HL-60 (cell line): ENCODE measurements at regions not wholly inside any gene's neighbourhood (a gene's known extent, or its start where the extent isn't known, plus 50 kb on each side); places are given as distances from the start of the nearest gene placed in this dataset.

Experiments used
- DNase-seq, 2 experiments: peaks; one replicate each; pipeline ENCODE4 v3.0.0-alpha.2; 2010 to 2020; ENCODE audit warnings: low read depth in 1 of 2, low spot score in 1 of 2
- H3K27ac ChIP-seq: fragments of 250-450 bp; sonication (Bioruptor Pico); replicated peaks from 2 replicates; pipeline ENCODE4 v1.5.1; 2020; ENCODE audit warnings: mild to moderate bottlenecking, moderate library complexity
- H3K27me3 ChIP-seq: fragments of 250-450 bp; sonication (Bioruptor Pico); 2 replicates; pipeline ENCODE4 v1.5.1; 2021; ENCODE audit warnings: mild to moderate bottlenecking, moderate library complexity; ENCODE audit not compliant: insufficient read depth, poor library complexity, severe bottlenecking
- H3K4me3 ChIP-seq: replicated peaks from 2 replicates; pipeline ENCODE4 v1.5.1; 2011; ENCODE audit warnings: mild to moderate bottlenecking, control low read depth, low read length; ENCODE audit not compliant: insufficient read depth
- GABPA ChIP-seq: IDR thresholded peaks from 2 replicates; pipeline ENCODE4 v1.6.1; 2012; ENCODE audit warnings: low read depth
- POLR2AphosphoS5 ChIP-seq: IDR thresholded peaks from 2 replicates; pipeline ENCODE4 v1.6.1; 2012; ENCODE audit warnings: low read depth
- SPI1 ChIP-seq: IDR thresholded peaks from 2 replicates; pipeline ENCODE4 v1.6.1; 2012; ENCODE audit warnings: low read depth, mild to moderate bottlenecking, borderline replicate concordance
- TF ChIP-seq, protein P1 (sequence below): IDR thresholded peaks from 2 replicates; pipeline ENCODE4 v1.6.1; 2012; ENCODE audit warnings: low read depth; ENCODE audit not compliant: insufficient replicate concordance
- TF ChIP-seq, protein P2 (sequence below): IDR thresholded peaks from one replicate; pipeline ENCODE4 v1.5.1; 2011; ENCODE audit warnings: low read length, control low read depth, inconsistent platforms; ENCODE audit not compliant: insufficient read depth

GRCh38 chr12:81968421-81968820 is 209.3 kb upstream of the PPFIA2 start:
- TF ChIP-seq, protein P1, sequence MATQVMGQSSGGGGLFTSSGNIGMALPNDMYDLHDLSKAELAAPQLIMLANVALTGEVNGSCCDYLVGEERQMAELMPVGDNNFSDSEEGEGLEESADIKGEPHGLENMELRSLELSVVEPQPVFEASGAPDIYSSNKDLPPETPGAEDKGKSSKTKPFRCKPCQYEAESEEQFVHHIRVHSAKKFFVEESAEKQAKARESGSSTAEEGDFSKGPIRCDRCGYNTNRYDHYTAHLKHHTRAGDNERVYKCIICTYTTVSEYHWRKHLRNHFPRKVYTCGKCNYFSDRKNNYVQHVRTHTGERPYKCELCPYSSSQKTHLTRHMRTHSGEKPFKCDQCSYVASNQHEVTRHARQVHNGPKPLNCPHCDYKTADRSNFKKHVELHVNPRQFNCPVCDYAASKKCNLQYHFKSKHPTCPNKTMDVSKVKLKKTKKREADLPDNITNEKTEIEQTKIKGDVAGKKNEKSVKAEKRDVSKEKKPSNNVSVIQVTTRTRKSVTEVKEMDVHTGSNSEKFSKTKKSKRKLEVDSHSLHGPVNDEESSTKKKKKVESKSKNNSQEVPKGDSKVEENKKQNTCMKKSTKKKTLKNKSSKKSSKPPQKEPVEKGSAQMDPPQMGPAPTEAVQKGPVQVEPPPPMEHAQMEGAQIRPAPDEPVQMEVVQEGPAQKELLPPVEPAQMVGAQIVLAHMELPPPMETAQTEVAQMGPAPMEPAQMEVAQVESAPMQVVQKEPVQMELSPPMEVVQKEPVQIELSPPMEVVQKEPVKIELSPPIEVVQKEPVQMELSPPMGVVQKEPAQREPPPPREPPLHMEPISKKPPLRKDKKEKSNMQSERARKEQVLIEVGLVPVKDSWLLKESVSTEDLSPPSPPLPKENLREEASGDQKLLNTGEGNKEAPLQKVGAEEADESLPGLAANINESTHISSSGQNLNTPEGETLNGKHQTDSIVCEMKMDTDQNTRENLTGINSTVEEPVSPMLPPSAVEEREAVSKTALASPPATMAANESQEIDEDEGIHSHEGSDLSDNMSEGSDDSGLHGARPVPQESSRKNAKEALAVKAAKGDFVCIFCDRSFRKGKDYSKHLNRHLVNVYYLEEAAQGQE, result no peak
- no peak for TF ChIP-seq SPI1
- no peak for TF ChIP-seq GABPA
- TF ChIP-seq, protein P2, sequence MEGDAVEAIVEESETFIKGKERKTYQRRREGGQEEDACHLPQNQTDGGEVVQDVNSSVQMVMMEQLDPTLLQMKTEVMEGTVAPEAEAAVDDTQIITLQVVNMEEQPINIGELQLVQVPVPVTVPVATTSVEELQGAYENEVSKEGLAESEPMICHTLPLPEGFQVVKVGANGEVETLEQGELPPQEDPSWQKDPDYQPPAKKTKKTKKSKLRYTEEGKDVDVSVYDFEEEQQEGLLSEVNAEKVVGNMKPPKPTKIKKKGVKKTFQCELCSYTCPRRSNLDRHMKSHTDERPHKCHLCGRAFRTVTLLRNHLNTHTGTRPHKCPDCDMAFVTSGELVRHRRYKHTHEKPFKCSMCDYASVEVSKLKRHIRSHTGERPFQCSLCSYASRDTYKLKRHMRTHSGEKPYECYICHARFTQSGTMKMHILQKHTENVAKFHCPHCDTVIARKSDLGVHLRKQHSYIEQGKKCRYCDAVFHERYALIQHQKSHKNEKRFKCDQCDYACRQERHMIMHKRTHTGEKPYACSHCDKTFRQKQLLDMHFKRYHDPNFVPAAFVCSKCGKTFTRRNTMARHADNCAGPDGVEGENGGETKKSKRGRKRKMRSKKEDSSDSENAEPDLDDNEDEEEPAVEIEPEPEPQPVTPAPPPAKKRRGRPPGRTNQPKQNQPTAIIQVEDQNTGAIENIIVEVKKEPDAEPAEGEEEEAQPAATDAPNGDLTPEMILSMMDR, result no peak
- no peak for TF ChIP-seq POLR2AphosphoS5
- Histone ChIP-seq H3K27me3 (peaks cover 2% of the 10 kb centered on the region), H3K27ac (no peak overlapping the region), H3K4me3 (no peak overlapping the region)
- DNase-seq, result no peak

DNA sequence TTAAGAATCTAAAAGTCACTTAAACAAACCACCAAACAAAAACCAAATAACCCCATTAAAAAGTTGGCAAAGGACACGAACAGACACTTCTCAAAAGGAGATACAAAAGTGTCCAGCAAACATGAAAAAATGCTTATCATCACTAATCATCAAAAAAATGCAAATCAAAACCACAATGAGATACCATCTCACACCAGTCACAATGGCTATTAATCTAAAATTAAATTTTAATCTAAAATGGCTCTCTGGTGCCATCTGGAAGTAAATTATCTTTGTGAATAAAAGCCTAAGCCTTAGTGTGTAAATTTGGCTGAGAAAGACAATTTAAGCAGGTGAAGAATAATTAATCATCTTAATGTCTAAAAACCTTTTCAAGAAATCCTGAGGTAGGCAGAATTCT is 204.5 kb upstream of the PPFIA2 start:
- TF ChIP-seq, protein P1, result no peak
- TF ChIP-seq, protein P2, result no peak
- TF ChIP-seq SPI1, result no peak
- no peak for TF ChIP-seq POLR2AphosphoS5
- TF ChIP-seq GABPA, result no peak

DNA sequence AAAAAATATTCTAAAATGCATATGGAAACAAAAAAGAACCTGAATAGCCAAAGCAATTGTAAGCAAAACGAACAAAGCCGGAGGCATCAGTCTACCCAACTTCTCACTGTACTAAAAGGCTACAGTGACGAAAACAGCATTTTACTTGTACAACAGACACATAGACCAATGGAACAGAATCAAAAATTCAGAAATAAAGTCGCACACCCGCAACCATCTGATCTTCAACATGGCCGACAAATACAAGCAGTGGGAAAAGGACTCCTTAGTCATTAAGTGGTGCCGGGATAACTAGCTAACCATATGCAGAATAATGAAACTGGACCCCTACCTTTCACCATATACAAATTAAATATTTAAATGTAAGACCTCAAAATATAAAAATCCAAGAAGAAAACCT is 203.9 kb upstream of the PPFIA2 start:
- Histone ChIP-seq H3K4me3 (no peak overlapping the region), H3K27me3 (no peaks in the 10 kb centered on the region), H3K27ac (no peak overlapping the region)
- TF ChIP-seq, protein P2, result no peak
- TF ChIP-seq POLR2AphosphoS5, result no peak
- no peak for TF ChIP-seq GABPA
- no peak for DNase-seq

More for the DNA sequence above, 204.5 kb upstream of the PPFIA2 start:
- Histone ChIP-seq H3K27me3 (no peaks in the 10 kb centered on the region), H3K4me3 (no peak overlapping the region), H3K27ac (no peak overlapping the region)
- no peak for DNase-seq
